ENCODE measurements at regions not wholly inside any gene's neighbourhood (a gene's known extent, or its start where the extent isn't known, plus 50 kb on each side); places are given as distances from the start of the nearest gene placed in this dataset.

DNA sequence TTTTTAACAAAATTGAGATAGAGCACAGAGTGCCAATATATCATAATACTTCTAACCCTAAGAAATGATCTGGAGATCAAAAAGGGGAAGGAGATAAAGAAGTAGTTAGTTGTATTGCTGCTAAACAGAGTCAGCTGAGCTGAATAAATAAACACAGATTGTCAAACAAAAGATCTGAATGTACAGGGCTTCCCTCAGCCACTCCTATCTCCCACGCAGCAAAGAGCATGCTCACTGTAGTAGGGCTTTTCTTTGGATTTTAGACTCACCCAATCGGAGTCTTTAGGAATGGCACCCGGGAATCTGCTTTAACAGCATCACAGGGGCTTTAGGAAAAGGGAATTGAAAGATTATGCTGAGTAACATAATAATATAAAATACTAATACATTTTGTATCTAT, 222.2 kb upstream of the STXBP5 start:
- WGBS: 63% methylated on average over 1 of the region's 3 CpGs

DNA sequence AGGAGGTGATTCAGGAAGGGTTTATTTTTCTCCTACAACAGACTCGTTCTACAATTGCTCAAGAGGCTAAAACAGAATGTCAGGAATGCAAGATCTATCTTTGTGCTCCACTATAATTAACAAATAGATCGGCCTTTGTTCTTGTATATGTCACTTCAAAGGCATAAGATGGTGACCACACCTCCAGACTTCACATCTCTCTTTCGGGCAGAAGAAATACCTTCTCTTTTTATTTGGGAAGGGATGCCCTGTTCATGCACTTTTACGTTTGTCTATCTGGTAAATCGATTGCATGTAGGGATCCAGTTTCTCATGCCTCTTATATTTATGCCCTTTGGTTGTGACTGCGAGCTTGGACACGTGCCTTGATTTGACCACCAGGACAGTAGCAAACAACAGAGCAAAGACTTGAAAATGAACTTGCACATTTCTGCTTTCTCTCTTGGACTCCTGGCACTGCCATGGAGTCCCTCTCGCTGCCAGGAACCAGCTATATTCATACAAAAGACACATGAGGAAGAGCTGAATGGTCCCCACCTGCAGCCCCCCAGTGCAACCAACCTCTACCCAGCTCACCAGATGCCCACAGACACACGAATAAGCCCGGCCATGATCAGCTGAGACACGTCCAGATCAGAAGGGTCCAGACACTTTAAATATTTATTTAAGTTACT, 219.8 kb upstream of the STXBP5 start:
- Histone ChIP-seq H3K79me1 (replicated peaks; ENCODE audit: low read length, poor library complexity, severe bottlenecking) (no peaks in the 10 kb centered on the region), H3K4me3 (ENCODE audit: insufficient read depth in 1 of 2, low read depth in 1 of 2, low read length in 2 of 2) (no peak overlapping the region), H2BK15ac (ENCODE audit: low read depth, poor library complexity, severe bottlenecking) (no peak overlapping the region), H3K4ac (ENCODE audit: low read depth in 1 of 2, low read length in 2 of 2) (peak overlapping the region in 1 of 2 experiments; percentile 27), H3K9ac (ENCODE audit: low read length) (no peak overlapping the region), H4K8ac (ENCODE audit: low read length) (no peak overlapping the region), H3K36me3 (ENCODE audit: control insufficient read depth in 1 of 2, insufficient read depth in 2 of 2, low read depth in 1 of 2, low read length in 2 of 2) (no peaks in the 10 kb centered on the region), H2AFZ (ENCODE audit: low read depth, low read length) (no peak overlapping the region), H3K9me3 (ENCODE audit: control insufficient read depth, low read length) (no peaks in the 10 kb centered on the region), H3K23ac (ENCODE audit: low read length in 2 of 2) (no peak overlapping the region), H2BK5ac (ENCODE audit: low read depth, low read length, poor library complexity, severe bottlenecking) (no peak overlapping the region), H3K27ac (ENCODE audit: low read length, poor library complexity, severe bottlenecking) (no peak overlapping the region), H3K18ac (ENCODE audit: low read depth in 1 of 2, low read length in 2 of 2) (no peak overlapping the region), H4K91ac (ENCODE audit: low read length) (no peak overlapping the region), H3K27me3 (ENCODE audit: control insufficient read depth in 1 of 2, insufficient read depth in 1 of 2, low read length in 2 of 2) (no peaks in the 10 kb centered on the region), H2BK12ac (ENCODE audit: low read length in 2 of 2) (no peak overlapping the region), H3K4me1 (ENCODE audit: control insufficient read depth, insufficient read depth, low read depth, low read length) (no peaks in the 10 kb centered on the region), H3K14ac (ENCODE audit: low read length in 2 of 2) (no peak overlapping the region), H3K4me2 (ENCODE audit: low read length, poor library complexity, severe bottlenecking) (no peak overlapping the region), H2AK5ac (ENCODE audit: low read length, severe bottlenecking) (no peak overlapping the region), H2BK120ac (ENCODE audit: low read depth, low read length) (no peak overlapping the region)
- 85% methylated on average over 8 of the region's 11 CpGs for WGBS
- peak; percentile 8 for DNase-seq

More for the DNA sequence above, 222.2 kb upstream of the STXBP5 start:
- no peak for DNase-seq
- H3K9ac ChIP-seq (ENCODE audit: low read length): no peak overlapping the region
- H3K4ac ChIP-seq (ENCODE audit: low read depth in 1 of 2, low read length in 2 of 2): no peak overlapping the region
- no peak overlapping the region for H2BK12ac ChIP-seq (ENCODE audit: low read length in 2 of 2)
- H3K18ac ChIP-seq (ENCODE audit: low read depth in 1 of 2, low read length in 2 of 2): peak overlapping the region in 1 of 2 experiments; percentile 54
- H2BK15ac ChIP-seq (ENCODE audit: low read depth, poor library complexity, severe bottlenecking): peak overlapping the region; percentile 52
- H3K4me3 ChIP-seq (ENCODE audit: insufficient read depth in 1 of 2, low read depth in 1 of 2, low read length in 2 of 2): no peak overlapping the region
- no peaks in the 10 kb centered on the region for H3K27me3 ChIP-seq (ENCODE audit: control insufficient read depth in 1 of 2, insufficient read depth in 1 of 2, low read length in 2 of 2)
- H3K79me1 ChIP-seq (replicated peaks; ENCODE audit: low read length, poor library complexity, severe bottlenecking): no peaks in the 10 kb centered on the region
- no peaks in the 10 kb centered on the region for H3K36me3 ChIP-seq (ENCODE audit: control insufficient read depth in 1 of 2, insufficient read depth in 2 of 2, low read depth in 1 of 2, low read length in 2 of 2)
- no peak overlapping the region for H3K27ac ChIP-seq (ENCODE audit: low read length, poor library complexity, severe bottlenecking)
- no peak overlapping the region for H4K8ac ChIP-seq (ENCODE audit: low read length)
- no peaks in the 10 kb centered on the region for H3K4me1 ChIP-seq (ENCODE audit: control insufficient read depth, insufficient read depth, low read depth, low read length)
- H3K9me3 ChIP-seq (ENCODE audit: control insufficient read depth, low read length): no peaks in the 10 kb centered on the region
- H3K4me2 ChIP-seq (ENCODE audit: low read length, poor library complexity, severe bottlenecking): no peak overlapping the region
- no peak overlapping the region for H2BK120ac ChIP-seq (ENCODE audit: low read depth, low read length)
- H3K14ac ChIP-seq (ENCODE audit: low read length in 2 of 2): no peak overlapping the region
- H2AFZ ChIP-seq (ENCODE audit: low read depth, low read length): no peak overlapping the region
- H2BK5ac ChIP-seq (ENCODE audit: low read depth, low read length, poor library complexity, severe bottlenecking): no peak overlapping the region
- H4K91ac ChIP-seq (ENCODE audit: low read length): no peak overlapping the region
- no peak overlapping the region for H3K23ac ChIP-seq (ENCODE audit: low read length in 2 of 2)
- no peak overlapping the region for H2AK5ac ChIP-seq (ENCODE audit: low read length, severe bottlenecking)

DNA sequence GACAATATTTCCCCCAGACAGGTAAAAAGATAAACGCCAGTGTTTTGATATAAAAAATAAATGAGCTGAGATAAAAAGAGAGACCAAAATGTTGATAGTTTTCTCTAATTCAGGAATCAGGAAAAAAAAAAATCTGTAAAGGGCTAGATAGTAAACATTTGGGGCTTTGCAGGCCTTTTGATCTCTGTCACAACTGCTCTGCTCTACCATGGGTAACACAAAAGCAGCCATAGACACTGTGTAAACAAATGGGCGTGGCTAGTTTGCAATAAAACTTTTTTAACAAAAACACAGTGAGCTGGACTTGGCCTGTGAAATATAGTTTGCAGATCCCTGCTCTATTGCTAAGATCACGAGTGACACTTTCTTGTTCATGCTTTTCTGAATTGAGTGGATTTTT, 219.1 kb upstream of the STXBP5 start:
- 56% methylated on average over 2 of the region's 3 CpGs for WGBS
- Histone ChIP-seq H2BK120ac (ENCODE audit: low read depth, low read length) (no peak overlapping the region), H3K23ac (ENCODE audit: low read length in 2 of 2) (no peak overlapping the region)

DNA sequence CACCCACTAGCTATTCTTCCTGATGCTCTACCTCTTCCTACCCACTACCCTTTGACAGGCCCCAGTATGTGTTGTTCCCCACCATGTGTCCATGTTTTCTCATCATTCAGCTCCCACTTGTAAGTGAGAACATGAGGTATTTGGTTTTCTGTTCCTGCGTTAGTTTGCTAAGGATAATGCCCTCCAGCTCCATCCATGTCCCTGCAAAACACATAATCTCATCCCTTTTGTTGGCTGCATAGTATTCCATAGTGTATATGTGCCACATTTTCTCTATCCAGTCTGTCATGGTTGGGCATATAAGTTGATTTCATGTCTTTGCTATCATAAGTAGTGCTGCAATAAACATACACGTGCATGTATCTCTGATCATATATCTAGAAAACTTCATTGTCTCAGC, 218.3 kb upstream of the STXBP5 start:
- 90% methylated on average over 1 of the region's 2 CpGs for WGBS
- Histone ChIP-seq H3K27me3 (ENCODE audit: control insufficient read depth in 1 of 2, insufficient read depth in 1 of 2, low read length in 2 of 2) (no peaks in the 10 kb centered on the region), H4K8ac (ENCODE audit: low read length) (no peak overlapping the region), H2BK12ac (ENCODE audit: low read length in 2 of 2) (no peak overlapping the region), H3K18ac (ENCODE audit: low read depth in 1 of 2, low read length in 2 of 2) (no peak overlapping the region), H2AFZ (ENCODE audit: low read depth, low read length) (no peak overlapping the region), H3K23ac (ENCODE audit: low read length in 2 of 2) (no peak overlapping the region), H2BK5ac (ENCODE audit: low read depth, low read length, poor library complexity, severe bottlenecking) (no peak overlapping the region), H3K4me1 (ENCODE audit: control insufficient read depth, insufficient read depth, low read depth, low read length) (no peaks in the 10 kb centered on the region), H2AK5ac (ENCODE audit: low read length, severe bottlenecking) (no peak overlapping the region), H3K4me2 (ENCODE audit: low read length, poor library complexity, severe bottlenecking) (no peak overlapping the region), H3K14ac (ENCODE audit: low read length in 2 of 2) (no peak overlapping the region), H3K4ac (ENCODE audit: low read depth in 1 of 2, low read length in 2 of 2) (no peak overlapping the region), H3K9me3 (ENCODE audit: control insufficient read depth, low read length) (no peaks in the 10 kb centered on the region), H4K91ac (ENCODE audit: low read length) (no peak overlapping the region), H3K9ac (ENCODE audit: low read length) (no peak overlapping the region), H3K36me3 (ENCODE audit: control insufficient read depth in 1 of 2, insufficient read depth in 2 of 2, low read depth in 1 of 2, low read length in 2 of 2) (no peaks in the 10 kb centered on the region), H3K79me1 (replicated peaks; ENCODE audit: low read length, poor library complexity, severe bottlenecking) (no peaks in the 10 kb centered on the region), H2BK15ac (ENCODE audit: low read depth, poor library complexity, severe bottlenecking) (no peak overlapping the region), H3K4me3 (ENCODE audit: insufficient read depth in 1 of 2, low read depth in 1 of 2, low read length in 2 of 2) (no peak overlapping the region), H2BK120ac (ENCODE audit: low read depth, low read length) (no peak overlapping the region), H3K27ac (ENCODE audit: low read length, poor library complexity, severe bottlenecking) (no peak overlapping the region)
- no peak for DNase-seq

More for the DNA sequence above, 219.1 kb upstream of the STXBP5 start:
- H3K27ac ChIP-seq (ENCODE audit: low read length, poor library complexity, severe bottlenecking): no peak overlapping the region
- H3K9ac ChIP-seq (ENCODE audit: low read length): no peak overlapping the region
- no peak overlapping the region for H2BK15ac ChIP-seq (ENCODE audit: low read depth, poor library complexity, severe bottlenecking)
- H2AFZ ChIP-seq (ENCODE audit: low read depth, low read length): no peak overlapping the region
- peak; percentile 67 for DNase-seq
- no peak overlapping the region for H3K18ac ChIP-seq (ENCODE audit: low read depth in 1 of 2, low read length in 2 of 2)
- H2BK5ac ChIP-seq (ENCODE audit: low read depth, low read length, poor library complexity, severe bottlenecking): no peak overlapping the region
- no peak overlapping the region for H2AK5ac ChIP-seq (ENCODE audit: low read length, severe bottlenecking)
- no peaks in the 10 kb centered on the region for H3K79me1 ChIP-seq (replicated peaks; ENCODE audit: low read length, poor library complexity, severe bottlenecking)
- no peak overlapping the region for H3K4ac ChIP-seq (ENCODE audit: low read depth in 1 of 2, low read length in 2 of 2)
- no peaks in the 10 kb centered on the region for H3K27me3 ChIP-seq (ENCODE audit: control insufficient read depth in 1 of 2, insufficient read depth in 1 of 2, low read length in 2 of 2)
- H3K36me3 ChIP-seq (ENCODE audit: control insufficient read depth in 1 of 2, insufficient read depth in 2 of 2, low read depth in 1 of 2, low read length in 2 of 2): no peaks in the 10 kb centered on the region
- no peak overlapping the region for H3K14ac ChIP-seq (ENCODE audit: low read length in 2 of 2)
- no peaks in the 10 kb centered on the region for H3K4me1 ChIP-seq (ENCODE audit: control insufficient read depth, insufficient read depth, low read depth, low read length)
- no peak overlapping the region for H4K91ac ChIP-seq (ENCODE audit: low read length)
- no peak overlapping the region for H2BK12ac ChIP-seq (ENCODE audit: low read length in 2 of 2)
- no peak overlapping the region for H3K4me2 ChIP-seq (ENCODE audit: low read length, poor library complexity, severe bottlenecking)
- no peak overlapping the region for H3K4me3 ChIP-seq (ENCODE audit: insufficient read depth in 1 of 2, low read depth in 1 of 2, low read length in 2 of 2)
- no peaks in the 10 kb centered on the region for H3K9me3 ChIP-seq (ENCODE audit: control insufficient read depth, low read length)
- H4K8ac ChIP-seq (ENCODE audit: low read length): no peak overlapping the region

All from mesenchymal stem cell (in vitro differentiated cells and primary cell).